ENCODE measurements at regions not wholly inside any gene's neighbourhood (a gene's known extent, or its start where the extent isn't known, plus 50 kb on each side); places are given as distances from the start of the nearest gene placed in this dataset.

DNA sequence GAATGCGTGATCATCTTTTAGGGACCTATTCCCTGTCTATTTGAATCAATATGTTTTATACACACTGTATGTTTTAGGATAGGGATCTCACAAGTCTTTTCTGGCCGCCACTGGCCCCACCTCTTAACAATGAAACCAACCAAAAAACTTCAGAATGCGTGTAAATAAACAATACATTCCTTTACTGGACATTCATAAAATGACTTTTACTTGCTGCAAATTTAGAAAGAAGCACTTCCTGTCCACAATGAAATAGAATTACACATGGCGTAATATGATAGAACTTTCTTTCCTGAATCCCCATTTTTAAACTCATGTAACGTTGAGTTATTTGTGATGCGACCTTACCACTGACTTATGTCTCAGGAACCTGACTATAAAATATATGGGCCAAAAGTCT lies 233.6 kb downstream of the SLITRK6 start:
- no peaks in the 10 kb centered on the region for H3K27me3 Mint-ChIP-seq (ENCODE audit: low read depth, unreplicated experiment)
- H3K36me3 Mint-ChIP-seq (ENCODE audit: low read depth, unreplicated experiment): no peaks in the 10 kb centered on the region
- Histone ChIP-seq H3K27me3 (ENCODE audit: insufficient read depth, low read length) (no peaks in the 10 kb centered on the region), H3K27ac (ENCODE audit: low read depth, low read length) (no peak overlapping the region), H3K4me2 (ENCODE audit: low read length) (peak overlapping the region; percentile 8), H3K9me3 (ENCODE audit: insufficient read depth, low read depth, low read length) (no peaks in the 10 kb centered on the region), H3K4me1 (ENCODE audit: insufficient read depth, low read length) (no peaks in the 10 kb centered on the region), H3K36me3 (ENCODE audit: insufficient read depth, low read length) (no peaks in the 10 kb centered on the region), H3K4me3 (ENCODE audit: insufficient read depth, low read depth, low read length) (no peak overlapping the region), H3K79me2 (ENCODE audit: insufficient read depth, low read length) (no peaks in the 10 kb centered on the region), H2AFZ (ENCODE audit: low read depth, low read length) (no peak overlapping the region), H3K9ac (ENCODE audit: low read length) (no peak overlapping the region), H4K20me1 (ENCODE audit: insufficient read depth, low read length) (no peaks in the 10 kb centered on the region)
- no peak overlapping the region for H3K27ac Mint-ChIP-seq (ENCODE audit: unreplicated experiment)
- no peak overlapping the region for H3K4me3 Mint-ChIP-seq (ENCODE audit: unreplicated experiment)
- no peak for FAIRE-seq
- no peak for DNase-seq (ENCODE audit: low read depth)
- no peaks in the 10 kb centered on the region for H3K4me1 Mint-ChIP-seq (ENCODE audit: low read depth, unreplicated experiment)
- H3K9me3 Mint-ChIP-seq (ENCODE audit: unreplicated experiment): no peaks in the 10 kb centered on the region
- no peak for TF ChIP-seq EZH2 (IDR thresholded peaks at IDR 0.05; ENCODE audit: insufficient read depth, low read length)
- TF ChIP-seq, protein P1, sequence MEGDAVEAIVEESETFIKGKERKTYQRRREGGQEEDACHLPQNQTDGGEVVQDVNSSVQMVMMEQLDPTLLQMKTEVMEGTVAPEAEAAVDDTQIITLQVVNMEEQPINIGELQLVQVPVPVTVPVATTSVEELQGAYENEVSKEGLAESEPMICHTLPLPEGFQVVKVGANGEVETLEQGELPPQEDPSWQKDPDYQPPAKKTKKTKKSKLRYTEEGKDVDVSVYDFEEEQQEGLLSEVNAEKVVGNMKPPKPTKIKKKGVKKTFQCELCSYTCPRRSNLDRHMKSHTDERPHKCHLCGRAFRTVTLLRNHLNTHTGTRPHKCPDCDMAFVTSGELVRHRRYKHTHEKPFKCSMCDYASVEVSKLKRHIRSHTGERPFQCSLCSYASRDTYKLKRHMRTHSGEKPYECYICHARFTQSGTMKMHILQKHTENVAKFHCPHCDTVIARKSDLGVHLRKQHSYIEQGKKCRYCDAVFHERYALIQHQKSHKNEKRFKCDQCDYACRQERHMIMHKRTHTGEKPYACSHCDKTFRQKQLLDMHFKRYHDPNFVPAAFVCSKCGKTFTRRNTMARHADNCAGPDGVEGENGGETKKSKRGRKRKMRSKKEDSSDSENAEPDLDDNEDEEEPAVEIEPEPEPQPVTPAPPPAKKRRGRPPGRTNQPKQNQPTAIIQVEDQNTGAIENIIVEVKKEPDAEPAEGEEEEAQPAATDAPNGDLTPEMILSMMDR (IDR thresholded peaks at IDR 0.05; ENCODE audit: insufficient read depth, low read depth, low read length): no peak

DNA sequence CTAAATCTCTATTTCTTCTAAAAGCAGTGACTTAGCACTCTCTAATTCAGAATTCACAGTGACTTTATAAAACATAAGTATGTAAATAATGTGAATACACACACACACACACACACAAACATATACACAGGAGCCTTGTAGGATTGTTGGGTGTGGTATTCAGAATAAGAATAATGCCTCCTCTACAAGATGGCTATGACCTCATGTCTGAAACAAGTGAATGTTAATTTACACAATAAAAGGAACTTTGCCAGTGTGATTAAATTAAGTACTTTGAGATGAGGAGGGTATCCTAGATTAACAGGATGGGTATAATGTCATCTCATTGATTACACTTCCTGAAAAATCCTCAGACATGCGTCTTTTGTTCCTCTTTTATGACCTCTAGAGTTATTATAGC lies 234.6 kb downstream of the SLITRK6 start:
- no peaks in the 10 kb centered on the region for H3K79me2 ChIP-seq (ENCODE audit: insufficient read depth, low read length)
- no peak overlapping the region for H3K9ac ChIP-seq (ENCODE audit: low read length)
- no peaks in the 10 kb centered on the region for H3K4me1 ChIP-seq (ENCODE audit: insufficient read depth, low read length)
- H3K27me3 Mint-ChIP-seq (ENCODE audit: low read depth, unreplicated experiment): no peaks in the 10 kb centered on the region
- H3K9me3 ChIP-seq (ENCODE audit: insufficient read depth, low read depth, low read length): no peaks in the 10 kb centered on the region
- no peaks in the 10 kb centered on the region for H3K36me3 ChIP-seq (ENCODE audit: insufficient read depth, low read length)
- DNase-seq (ENCODE audit: low read depth) (no peak), FAIRE-seq (no peak)
- no peak overlapping the region for H3K4me2 ChIP-seq (ENCODE audit: low read length)
- H3K27ac ChIP-seq (ENCODE audit: low read depth, low read length): no peak overlapping the region
- no peaks in the 10 kb centered on the region for H3K4me1 Mint-ChIP-seq (ENCODE audit: low read depth, unreplicated experiment)
- no peak overlapping the region for H2AFZ ChIP-seq (ENCODE audit: low read depth, low read length)
- no peak overlapping the region for H3K4me3 ChIP-seq (ENCODE audit: insufficient read depth, low read depth, low read length)
- no peak overlapping the region for H3K4me3 Mint-ChIP-seq (ENCODE audit: unreplicated experiment)
- H3K27ac Mint-ChIP-seq (ENCODE audit: unreplicated experiment): no peak overlapping the region
- H3K36me3 Mint-ChIP-seq (ENCODE audit: low read depth, unreplicated experiment): no peaks in the 10 kb centered on the region
- H3K9me3 Mint-ChIP-seq (ENCODE audit: unreplicated experiment): no peaks in the 10 kb centered on the region
- H4K20me1 ChIP-seq (ENCODE audit: insufficient read depth, low read length): no peaks in the 10 kb centered on the region
- no peak for TF ChIP-seq EZH2 (IDR thresholded peaks at IDR 0.05; ENCODE audit: insufficient read depth, low read length)
- TF ChIP-seq, protein P1 (IDR thresholded peaks at IDR 0.05; ENCODE audit: insufficient read depth, low read depth, low read length): no peak
- H3K27me3 ChIP-seq (ENCODE audit: insufficient read depth, low read length): no peaks in the 10 kb centered on the region

DNA sequence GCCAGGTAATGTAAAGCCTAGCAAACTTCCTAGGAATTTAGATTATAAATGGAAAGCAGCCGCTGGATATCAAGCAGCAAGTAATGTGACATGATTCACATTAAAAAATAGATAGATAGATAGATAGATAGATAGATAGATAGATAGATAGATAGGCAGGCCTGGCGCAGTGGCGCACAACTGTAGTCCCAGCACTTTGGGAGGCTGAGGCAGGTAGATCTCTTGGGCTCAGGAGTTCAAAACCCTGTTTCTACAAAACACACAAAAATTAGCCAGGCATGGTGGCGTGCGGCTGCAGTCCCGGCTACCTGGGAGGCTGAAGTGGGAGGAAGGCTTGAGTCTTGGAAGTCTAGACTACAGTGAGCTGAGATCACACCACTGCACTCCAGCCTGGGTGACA lies 236.9 kb downstream of the SLITRK6 start:
- H3K27ac ChIP-seq (ENCODE audit: low read depth, low read length): no peak overlapping the region
- DNase-seq (ENCODE audit: low read depth) (no peak), FAIRE-seq (no peak)
- no peaks in the 10 kb centered on the region for H3K27me3 ChIP-seq (ENCODE audit: insufficient read depth, low read length)
- Mint-ChIP-seq H3K27ac (ENCODE audit: unreplicated experiment) (no peak overlapping the region), H3K9me3 (ENCODE audit: unreplicated experiment) (no peaks in the 10 kb centered on the region), H3K36me3 (ENCODE audit: low read depth, unreplicated experiment) (no peaks in the 10 kb centered on the region), H3K4me3 (ENCODE audit: unreplicated experiment) (no peak overlapping the region), H3K27me3 (ENCODE audit: low read depth, unreplicated experiment) (no peaks in the 10 kb centered on the region), H3K4me1 (ENCODE audit: low read depth, unreplicated experiment) (no peaks in the 10 kb centered on the region)
- no peaks in the 10 kb centered on the region for H3K36me3 ChIP-seq (ENCODE audit: insufficient read depth, low read length)
- H2AFZ ChIP-seq (ENCODE audit: low read depth, low read length): no peak overlapping the region
- H4K20me1 ChIP-seq (ENCODE audit: insufficient read depth, low read length): no peaks in the 10 kb centered on the region
- no peaks in the 10 kb centered on the region for H3K9me3 ChIP-seq (ENCODE audit: insufficient read depth, low read depth, low read length)
- H3K4me2 ChIP-seq (ENCODE audit: low read length): no peak overlapping the region
- no peak overlapping the region for H3K9ac ChIP-seq (ENCODE audit: low read length)
- no peaks in the 10 kb centered on the region for H3K79me2 ChIP-seq (ENCODE audit: insufficient read depth, low read length)
- H3K4me3 ChIP-seq (ENCODE audit: insufficient read depth, low read depth, low read length): no peak overlapping the region
- no peaks in the 10 kb centered on the region for H3K4me1 ChIP-seq (ENCODE audit: insufficient read depth, low read length)
- no peak for TF ChIP-seq EZH2 (IDR thresholded peaks at IDR 0.05; ENCODE audit: insufficient read depth, low read length)
- TF ChIP-seq, protein P1 (IDR thresholded peaks at IDR 0.05; ENCODE audit: insufficient read depth, low read depth, low read length): no peak

Data from astrocyte (in vitro differentiated cells and primary cell).